GM12891 (cell line): ENCODE measurements at regions not wholly inside any gene's neighbourhood (a gene's known extent, or its start where the extent isn't known, plus 50 kb on each side); places are given as distances from the start of the nearest gene placed in this dataset.

Experiments used
- POLR2A ChIP-seq: IDR thresholded peaks from 2 replicates; pipeline ENCODE4 v1.6.1; 2011; ENCODE audit warnings: low read depth, low read length, control low read depth
- POLR2AphosphoS5 ChIP-seq: IDR thresholded peaks from 2 replicates; pipeline ENCODE4 v1.6.1; 2011; ENCODE audit warnings: low read depth, low read length, control low read depth
- SPI1 ChIP-seq: IDR thresholded peaks from 2 replicates; pipeline ENCODE4 v1.6.1; 2011; ENCODE audit warnings: low read depth, low read length, control low read depth

DNA sequence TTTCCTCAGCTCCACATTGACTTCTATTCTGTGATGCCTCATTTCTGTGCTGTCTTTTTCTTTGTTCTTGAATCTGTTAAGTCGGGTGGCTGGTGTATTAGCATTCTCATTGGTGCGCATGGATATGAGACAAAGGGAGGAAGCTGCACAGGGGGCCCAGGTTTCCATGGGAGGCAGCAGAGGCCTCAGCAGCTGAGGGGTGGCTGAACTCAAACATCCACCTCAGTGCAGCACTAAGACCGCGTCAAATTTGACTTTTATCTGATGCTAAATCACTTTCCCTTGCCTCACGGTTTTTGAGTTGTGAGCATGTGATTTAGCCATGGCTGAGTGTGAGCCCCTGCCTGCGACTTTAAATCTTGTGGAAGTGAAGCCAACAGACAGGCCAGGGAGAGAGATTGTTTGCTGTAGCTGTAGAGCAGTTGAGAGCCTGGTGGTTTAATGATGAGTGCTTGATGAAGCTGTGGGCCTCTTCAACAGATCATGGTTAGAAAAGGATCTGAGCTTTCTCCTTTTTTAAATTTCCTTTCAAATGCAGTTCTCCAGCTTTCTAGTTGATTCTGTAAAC lies 193.3 kb upstream of the ZNF804B start:
- TF ChIP-seq POLR2AphosphoS5 (no peak), POLR2A (no peak), SPI1 (no peak)
